Mesendoderm (in vitro differentiated cells): ENCODE measurements at regions not wholly inside any gene's neighbourhood (a gene's known extent, or its start where the extent isn't known, plus 50 kb on each side); places are given as distances from the start of the nearest gene placed in this dataset.

Source experiments
- DNase-seq: peaks from one replicate; pipeline ENCODE4 v3.0.0; 2013
- H2AK5ac ChIP-seq: 2 replicates; pipeline ENCODE4 v1.6.1; 2013; ENCODE audit warnings: low read length, inconsistent platforms
- H2BK120ac ChIP-seq: 2 replicates; pipeline ENCODE4 v1.6.1; 2013; ENCODE audit warnings: low read depth, mild to moderate bottlenecking, low read length, moderate library complexity, mixed read lengths
- H2BK15ac ChIP-seq: replicated peaks from 2 replicates; pipeline ENCODE4 v1.6.1; 2013; ENCODE audit warnings: low read depth, mild to moderate bottlenecking, moderate library complexity
- H2BK5ac ChIP-seq: 2 replicates; pipeline ENCODE4 v1.6.1; 2013; ENCODE audit warnings: low read length, inconsistent platforms
- H3K18ac ChIP-seq: 2 replicates; pipeline ENCODE4 v1.6.1; 2013; ENCODE audit warnings: mild to moderate bottlenecking, low read length, mixed read lengths
- H3K23ac ChIP-seq: one replicate; pipeline ENCODE4 v1.6.1; 2013; ENCODE audit warnings: low read length
- H3K27ac ChIP-seq: 2 replicates; pipeline ENCODE4 v1.5.1; 2013; ENCODE audit warnings: low read depth, mild to moderate bottlenecking, inconsistent platforms, low read length, moderate library complexity
- H3K27me3 ChIP-seq: 2 replicates; pipeline ENCODE4 v1.6.1; 2013; ENCODE audit warnings: low read length, control low read depth, mild to moderate bottlenecking, inconsistent platforms; ENCODE audit not compliant: insufficient read depth, poor library complexity
- H3K36me3 ChIP-seq: 2 replicates; pipeline ENCODE4 v1.6.1; 2013; ENCODE audit warnings: low read length, inconsistent platforms; ENCODE audit not compliant: control insufficient read depth, insufficient read depth
- H3K4ac ChIP-seq: one replicate; pipeline ENCODE4 v1.6.1; 2013; ENCODE audit warnings: low read depth, mild to moderate bottlenecking, low read length, moderate library complexity
- H3K4me1 ChIP-seq: 2 replicates; pipeline ENCODE4 v1.6.1; 2013; ENCODE audit warnings: low read depth, low read length, inconsistent platforms; ENCODE audit not compliant: control insufficient read depth
- H3K4me2 ChIP-seq: 2 replicates; pipeline ENCODE4 v1.6.1; 2013; ENCODE audit warnings: low read length
- H3K4me3 ChIP-seq: 2 replicates; pipeline ENCODE4 v1.5.1; 2013; ENCODE audit warnings: mild to moderate bottlenecking, low read length
- H3K56ac ChIP-seq: one replicate; pipeline ENCODE4 v1.6.1; 2013; ENCODE audit warnings: low read length
- H3K79me1 ChIP-seq: 2 replicates; pipeline ENCODE4 v1.6.1; 2013; ENCODE audit warnings: low read length, inconsistent platforms
- H3K79me2 ChIP-seq: 2 replicates; pipeline ENCODE4 v1.6.1; 2013; ENCODE audit warnings: mild to moderate bottlenecking, low read length; ENCODE audit not compliant: control insufficient read depth, insufficient read depth
- H3K9ac ChIP-seq: 2 replicates; pipeline ENCODE4 v1.6.1; 2013; ENCODE audit warnings: low read length, inconsistent platforms
- H4K5ac ChIP-seq: one replicate; pipeline ENCODE4 v1.6.1; 2013; ENCODE audit warnings: low read length
- H4K8ac ChIP-seq: one replicate; pipeline ENCODE4 v1.6.1; 2013; ENCODE audit warnings: low read depth, mild to moderate bottlenecking, control low read depth, low read length, moderate library complexity
- WGBS: extraction: QIAGEN DNeasy Blood & Tissue Kit; methylation state at CpG from one replicate; pipeline ENCODE4 v1.1.7; 2013; ENCODE audit warnings: low lambda C conversion rate, missing lambda C conversion rate; ENCODE audit not compliant: insufficient coverage; ENCODE audit errors: extremely low coverage; 5-methylcytosine and 5-hydroxymethylcytosine counted together

GRCh38 chr5:98065261-98065909, 708.1 kb upstream of the RGMB start:
- no peak overlapping the region for H3K4me2 ChIP-seq
- no peak overlapping the region for H2AK5ac ChIP-seq
- no peak overlapping the region for H3K27ac ChIP-seq
- no peaks in the 10 kb centered on the region for H3K79me2 ChIP-seq
- H3K4ac ChIP-seq, result no peak overlapping the region
- no peaks in the 10 kb centered on the region for H3K27me3 ChIP-seq
- no peaks in the 10 kb centered on the region for H3K36me3 ChIP-seq
- no peaks in the 10 kb centered on the region for H3K79me1 ChIP-seq
- no peak overlapping the region for H3K56ac ChIP-seq
- no peak overlapping the region for H2BK5ac ChIP-seq
- no peak overlapping the region for H4K5ac ChIP-seq
- WGBS, result no CpG with 5 or more reads among the region's 1 CpG
- no peak overlapping the region for H3K9ac ChIP-seq
- no peak overlapping the region for H3K23ac ChIP-seq
- no peak overlapping the region for H2BK15ac ChIP-seq
- H3K4me1 ChIP-seq, result no peaks in the 10 kb centered on the region
- H4K8ac ChIP-seq, result no peak overlapping the region
- no peak overlapping the region for H3K4me3 ChIP-seq
- no peak overlapping the region for H3K18ac ChIP-seq
- DNase-seq, result no peak
- H2BK120ac ChIP-seq, result no peak overlapping the region

GRCh38 chr5:98066910-98067309, 706.6 kb upstream of the RGMB start:
- no peaks in the 10 kb centered on the region for H3K4me1 ChIP-seq
- no peak overlapping the region for H3K4me3 ChIP-seq
- H2AK5ac ChIP-seq, result no peak overlapping the region
- H3K56ac ChIP-seq, result no peak overlapping the region
- no peak overlapping the region for H3K9ac ChIP-seq
- H3K27me3 ChIP-seq, result no peaks in the 10 kb centered on the region
- DNase-seq, result no peak
- H2BK5ac ChIP-seq, result no peak overlapping the region
- no peak overlapping the region for H3K4me2 ChIP-seq
- no peaks in the 10 kb centered on the region for H3K36me3 ChIP-seq
- no peak overlapping the region for H4K8ac ChIP-seq
- no peak overlapping the region for H3K27ac ChIP-seq
- no peaks in the 10 kb centered on the region for H3K79me2 ChIP-seq
- no peaks in the 10 kb centered on the region for H3K79me1 ChIP-seq
- no peak overlapping the region for H2BK120ac ChIP-seq
- H2BK15ac ChIP-seq, result no peak overlapping the region
- no peak overlapping the region for H3K4ac ChIP-seq
- no peak overlapping the region for H3K18ac ChIP-seq
- no peak overlapping the region for H3K23ac ChIP-seq
- no peak overlapping the region for H4K5ac ChIP-seq

- Histone ChIP-seq H3K4me3 (no peak overlapping the region), H4K8ac (no peak overlapping the region), H3K79me1 (no peaks in the 10 kb centered on the region), H3K18ac (no peak overlapping the region), H3K27ac (no peak overlapping the region), H3K36me3 (no peaks in the 10 kb centered on the region), H4K5ac (no peak overlapping the region), H3K4me1 (no peaks in the 10 kb centered on the region), H3K27me3 (no peaks in the 10 kb centered on the region), H2BK120ac (no peak overlapping the region), H2AK5ac (no peak overlapping the region), H3K9ac (no peak overlapping the region), H3K56ac (no peak overlapping the region), H3K4ac (no peak overlapping the region), H2BK15ac (no peak overlapping the region), H3K23ac (no peak overlapping the region), H3K4me2 (no peak overlapping the region), H2BK5ac (no peak overlapping the region), H3K79me2 (no peaks in the 10 kb centered on the region)
- no CpG with 5 or more reads among the region's 1 CpG for WGBS
- no peak for DNase-seq
These were observed 703.5 kb upstream of the RGMB start for GRCh38 chr5:98069876-98070512.

- Histone ChIP-seq H2BK5ac (no peak overlapping the region), H2BK120ac (no peak overlapping the region), H3K56ac (no peak overlapping the region), H3K27me3 (no peaks in the 10 kb centered on the region), H4K5ac (no peak overlapping the region), H3K4ac (no peak overlapping the region), H3K27ac (no peak overlapping the region), H3K23ac (no peak overlapping the region), H3K79me2 (no peaks in the 10 kb centered on the region), H3K79me1 (no peaks in the 10 kb centered on the region), H3K4me2 (no peak overlapping the region), H3K4me1 (no peaks in the 10 kb centered on the region), H3K18ac (no peak overlapping the region), H3K9ac (no peak overlapping the region), H4K8ac (no peak overlapping the region), H3K36me3 (no peaks in the 10 kb centered on the region), H2AK5ac (no peak overlapping the region), H3K4me3 (no peak overlapping the region), H2BK15ac (no peak overlapping the region)
- no CpG with 5 or more reads among the region's 3 CpGs for WGBS
- DNase-seq, result no peak
These were observed 700.5 kb upstream of the RGMB start for GRCh38 chr5:98072921-98073320.

- no peak overlapping the region for H2BK15ac ChIP-seq
- H3K9ac ChIP-seq, result no peak overlapping the region
- H3K4me3 ChIP-seq, result no peak overlapping the region
- no peak overlapping the region for H3K18ac ChIP-seq
- H3K4ac ChIP-seq, result no peak overlapping the region
- H3K36me3 ChIP-seq, result no peaks in the 10 kb centered on the region
- H3K4me1 ChIP-seq, result no peaks in the 10 kb centered on the region
- H3K79me2 ChIP-seq, result no peaks in the 10 kb centered on the region
- no CpG with 5 or more reads among the region's 2 CpGs for WGBS
- H4K8ac ChIP-seq, result no peak overlapping the region
- no peak overlapping the region for H2BK5ac ChIP-seq
- peak; percentile 10 for DNase-seq
- no peak overlapping the region for H4K5ac ChIP-seq
- H2AK5ac ChIP-seq, result no peak overlapping the region
- no peak overlapping the region for H3K27ac ChIP-seq
- H3K56ac ChIP-seq, result no peak overlapping the region
- no peak overlapping the region for H3K4me2 ChIP-seq
- no peaks in the 10 kb centered on the region for H3K79me1 ChIP-seq
- no peaks in the 10 kb centered on the region for H3K27me3 ChIP-seq
- no peak overlapping the region for H2BK120ac ChIP-seq
- no peak overlapping the region for H3K23ac ChIP-seq
These were observed 697.0 kb upstream of the RGMB start for GRCh38 chr5:98076501-98076900.

GRCh38 chr5:98085593-98085992, 687.9 kb upstream of the RGMB start:
- no peaks in the 10 kb centered on the region for H3K4me1 ChIP-seq
- no peak overlapping the region for H2BK5ac ChIP-seq
- H4K8ac ChIP-seq, result no peak overlapping the region
- H4K5ac ChIP-seq, result no peak overlapping the region
- no peak overlapping the region for H3K4me2 ChIP-seq
- DNase-seq, result peak; percentile 1
- no CpG with 5 or more reads among the region's 4 CpGs for WGBS
- no peak overlapping the region for H2BK15ac ChIP-seq
- no peak overlapping the region for H2AK5ac ChIP-seq
- no peak overlapping the region for H2BK120ac ChIP-seq
- no peak overlapping the region for H3K4ac ChIP-seq
- H3K27ac ChIP-seq, result no peak overlapping the region
- H3K9ac ChIP-seq, result no peak overlapping the region
- no peaks in the 10 kb centered on the region for H3K36me3 ChIP-seq
- H3K56ac ChIP-seq, result no peak overlapping the region
- peak overlapping the region; percentile 9 for H3K18ac ChIP-seq
- no peaks in the 10 kb centered on the region for H3K79me1 ChIP-seq
- H3K4me3 ChIP-seq, result no peak overlapping the region
- H3K79me2 ChIP-seq, result no peaks in the 10 kb centered on the region
- H3K23ac ChIP-seq, result no peak overlapping the region
- H3K27me3 ChIP-seq, result no peaks in the 10 kb centered on the region
